Panc1 (cell line): ENCODE measurements at regions not wholly inside any gene's neighbourhood (a gene's known extent, or its start where the extent isn't known, plus 50 kb on each side); places are given as distances from the start of the nearest gene placed in this dataset.

Source experiments
- CTCF ChIP-seq: fragments of 450-650 bp; IDR thresholded peaks from 2 replicates; pipeline ENCODE4 v1.5.1; 2017; ENCODE audit warnings: mild to moderate bottlenecking
- POLR2AphosphoS5 ChIP-seq: IDR thresholded peaks from 2 replicates; pipeline ENCODE4 v1.6.1; 2012; ENCODE audit warnings: mild to moderate bottlenecking, low read depth, low read length, moderate library complexity
- REST ChIP-seq, 2 experiments: IDR thresholded peaks; 2 replicates each; pipeline ENCODE4 v1.6.1; 2011 to 2012; ENCODE audit warnings: low read depth in 2 of 2, control low read depth in 1 of 2, low read length in 1 of 2, mild to moderate bottlenecking in 1 of 2, moderate library complexity in 1 of 2; ENCODE audit not compliant: insufficient read depth in 1 of 2

- no peak for TF ChIP-seq POLR2AphosphoS5
- no peak for TF ChIP-seq CTCF
- TF ChIP-seq REST (IDR thresholded peaks at IDR 0.05; ENCODE audit: insufficient read depth in 1 of 2, low read depth in 2 of 2, low read length in 1 of 2): no peak
These were observed 927.9 kb upstream of the B3GALT2 start for GRCh38 chr1:194114288-194114687.
